Left lobe of liver (tissue), 2 donors: ENCODE measurements at regions not wholly inside any gene's neighbourhood (a gene's known extent, or its start where the extent isn't known, plus 50 kb on each side); places are given as distances from the start of the nearest gene placed in this dataset.
"Not testable (repeated sequence)": the region's sequence is repeated elsewhere in the genome, so short reads cannot be mapped to it uniquely, and the experiment has no call there.

Experiments
- ATAC-seq: fragments of 200-7000 bp; cut with Tn5 transposase; one replicate; pipeline ENCODE4 v1.9.1; 2020; ENCODE audit warnings: mild to moderate bottlenecking, moderate library complexity
- DNase-seq: peaks from one replicate; pipeline ENCODE4 v3.0.0-alpha.2; 2020; ENCODE audit warnings: low spot score
- donor health status: DM: no; HTN: no; CAD: no; lungs with moderate emphysema.
- donor health status: DM: no; HTN: yes; CAD: no.

GRCh38 chr1:60826320-60827094 lies 255.9 kb upstream of the NFIA start:
- ATAC-seq: no peak
- DNase-seq: no peak

DNA sequence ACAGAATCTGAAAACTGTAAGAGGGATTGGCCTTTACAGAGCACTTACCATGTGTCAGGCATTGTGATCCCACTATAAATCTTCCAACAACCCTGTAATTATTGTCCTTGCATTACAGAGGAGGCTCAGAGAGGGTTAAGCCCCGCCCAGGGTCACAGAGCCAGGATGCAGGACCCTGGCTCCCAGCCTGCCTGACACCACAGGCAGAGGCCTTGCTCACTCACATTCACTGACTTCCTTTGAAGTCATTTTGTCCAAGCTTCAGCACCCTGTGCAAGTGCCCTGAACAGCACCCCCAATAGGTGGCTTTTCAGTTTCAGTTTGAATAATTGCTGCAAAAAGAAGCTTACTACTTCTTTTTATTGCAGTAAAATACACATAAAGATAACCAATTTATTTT lies 256.8 kb upstream of the NFIA start:
- DNase-seq (no peak), ATAC-seq (no peak)

- ATAC-seq (no peak), DNase-seq (no peak)
Observed at GRCh38 chr1:60823151-60823550, 259.2 kb upstream of the NFIA start.

- no peak for ATAC-seq
- DNase-seq: no peak
Observed at GRCh38 chr1:60822252-60822651, 260.1 kb upstream of the NFIA start.

DNA sequence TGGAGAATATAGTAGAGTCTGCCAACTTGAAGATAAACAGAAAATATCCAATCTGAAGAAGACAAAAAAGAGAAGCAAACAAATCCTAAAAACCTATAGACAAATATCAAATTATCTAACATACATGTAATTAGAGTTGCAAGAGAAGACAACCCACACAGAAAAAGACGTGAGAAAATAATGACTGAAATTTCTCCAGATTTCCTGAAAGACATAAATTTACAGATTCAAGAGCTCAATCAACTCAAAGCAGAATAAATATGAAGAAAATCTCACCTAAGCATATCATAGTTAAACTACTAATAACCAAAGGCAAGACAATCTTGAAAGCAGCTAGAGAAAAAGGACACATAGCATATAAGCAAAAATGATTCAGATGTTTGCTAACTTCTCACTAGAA lies 261.2 kb upstream of the NFIA start:
- no peak for DNase-seq
- ATAC-seq: no peak

DNA sequence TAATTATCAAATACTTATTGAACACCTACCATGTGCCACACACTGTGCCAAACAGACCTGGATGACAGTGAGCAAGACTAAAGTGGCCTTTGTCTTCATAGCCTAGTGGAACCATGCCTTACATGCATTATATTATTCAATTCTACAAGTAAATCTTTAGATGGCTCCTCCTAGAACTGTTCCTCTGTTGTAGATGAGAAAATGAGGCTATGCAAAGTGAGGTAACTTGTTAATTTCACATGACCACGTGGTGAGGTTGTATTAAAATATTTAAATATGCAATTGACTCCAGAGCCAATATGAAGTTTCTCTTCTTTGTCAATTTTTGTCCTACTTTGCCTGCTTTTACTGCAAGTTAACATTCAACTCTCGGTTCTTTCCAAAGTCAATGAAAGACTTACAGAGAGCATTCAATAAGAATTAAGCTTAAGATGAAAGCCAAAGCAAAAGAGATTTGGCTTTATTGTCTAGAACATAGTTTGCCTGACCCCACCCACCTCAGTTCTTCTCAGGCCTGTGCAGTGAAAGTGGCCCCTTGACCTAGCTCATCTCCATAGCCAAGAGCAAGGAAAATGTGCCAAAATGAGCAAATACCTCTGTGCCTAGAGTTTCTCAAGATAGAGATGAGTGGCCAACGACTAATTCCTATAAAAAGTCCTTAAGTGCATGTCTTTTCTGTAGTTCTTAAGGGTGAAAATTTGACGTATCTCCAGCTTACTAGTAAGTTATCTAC lies 263.2 kb upstream of the NFIA start:
- DNase-seq (no peak), ATAC-seq (no peak)

GRCh38 chr1:60813071-60813470 lies 269.3 kb upstream of the NFIA start:
- no peak for ATAC-seq
- no peak for DNase-seq

DNA sequence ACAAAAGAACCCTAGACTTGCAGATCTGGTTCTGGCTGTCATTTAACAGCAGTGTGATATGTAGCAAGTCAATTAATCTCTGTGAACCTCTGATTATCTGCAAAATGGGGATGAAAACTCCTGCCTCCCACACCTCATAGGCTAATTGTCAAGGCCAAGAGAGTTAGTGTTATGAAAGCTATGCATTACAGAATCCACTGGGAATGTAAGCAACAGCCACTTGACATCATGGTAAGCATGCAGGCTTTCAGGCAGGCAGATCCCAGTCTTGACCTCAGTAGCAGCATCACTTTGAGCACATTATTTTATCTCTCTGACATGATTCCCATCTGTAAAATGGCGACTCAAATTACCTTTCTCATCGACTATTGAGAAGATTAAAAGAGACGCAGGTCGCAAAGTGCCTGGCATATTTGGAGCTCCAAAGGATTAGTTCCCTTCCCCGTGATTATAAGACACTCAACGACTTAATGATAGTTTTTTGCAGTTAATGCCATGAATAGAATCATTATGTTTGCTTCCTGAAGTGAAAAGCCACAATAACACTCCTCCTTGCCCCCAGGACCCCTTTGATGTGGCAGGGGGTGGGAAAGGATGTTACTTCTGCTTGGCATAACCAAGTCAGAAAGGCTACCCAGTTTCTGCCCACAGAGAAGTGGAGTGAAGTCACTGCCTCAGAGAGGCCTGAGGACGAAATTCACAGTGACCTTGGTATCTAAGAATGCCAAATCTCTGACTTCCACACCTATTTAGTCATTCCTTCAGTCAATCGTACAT lies 273.0 kb upstream of the NFIA start:
- ATAC-seq: no peak
- DNase-seq: no peak

GRCh38 chr1:60808676-60809075 lies 273.7 kb upstream of the NFIA start:
- no peak for DNase-seq
- no peak for ATAC-seq

- DNase-seq: no peak
- ATAC-seq: no peak
Observed at GRCh38 chr1:60802884-60803283, 279.5 kb upstream of the NFIA start.

DNA sequence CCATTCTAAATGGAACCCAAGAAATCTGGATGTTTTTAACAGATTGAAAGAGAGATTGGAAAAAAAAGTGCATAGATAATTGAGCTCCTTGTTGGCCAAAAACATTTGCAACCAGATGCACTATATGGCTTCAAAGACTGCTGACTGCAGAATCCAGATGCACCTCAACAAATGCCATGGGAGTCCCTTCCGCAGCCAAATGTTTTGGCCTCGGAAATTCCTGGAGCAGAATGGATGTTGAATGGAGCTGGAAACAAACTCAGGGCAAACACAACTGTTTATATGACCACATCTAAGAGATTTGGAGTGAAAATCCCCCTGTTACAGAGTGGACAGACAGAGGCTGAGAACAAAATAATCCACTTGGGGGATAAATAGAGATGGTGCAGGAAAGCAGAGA lies 285.0 kb upstream of the NFIA start:
- DNase-seq (no peak), ATAC-seq (no peak)

GRCh38 chr1:60791226-60791625 lies 291.1 kb upstream of the NFIA start:
- DNase-seq: no peak
- ATAC-seq: no peak

DNA sequence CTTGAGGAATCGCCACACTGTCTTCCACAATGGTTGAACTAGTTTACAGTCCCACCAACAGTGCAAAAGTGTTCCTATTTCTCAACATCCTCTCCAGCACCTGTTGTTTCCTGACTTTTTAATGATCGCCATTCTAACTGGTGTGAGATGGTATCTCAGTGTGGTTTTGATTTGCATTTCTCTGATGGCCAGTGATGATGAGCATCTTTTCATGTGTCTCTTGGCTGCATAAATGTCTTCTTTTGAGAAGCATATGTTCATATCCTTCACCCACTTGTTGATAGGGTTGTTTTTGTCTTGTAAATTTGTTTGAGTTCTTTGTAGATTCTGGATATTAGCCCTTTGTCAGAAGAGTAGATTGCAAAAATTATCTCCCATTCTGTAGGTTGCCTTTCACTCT lies 309.3 kb upstream of the NFIA start:
- not testable (repeated sequence) for ATAC-seq

GRCh38 chr1:60769082-60769481 lies 313.3 kb upstream of the NFIA start:
- no peak for DNase-seq
- no peak for ATAC-seq

More for the DNA sequence above, 309.3 kb upstream of the NFIA start:
- DNase-seq: not testable (repeated sequence)

GRCh38 chr1:60765204-60765603 lies 317.2 kb upstream of the NFIA start:
- DNase-seq: no peak
- peak; percentile 80 for ATAC-seq

- ATAC-seq (no peak), DNase-seq (no peak)
Observed at GRCh38 chr1:60764489-60764888, 317.9 kb upstream of the NFIA start.

DNA sequence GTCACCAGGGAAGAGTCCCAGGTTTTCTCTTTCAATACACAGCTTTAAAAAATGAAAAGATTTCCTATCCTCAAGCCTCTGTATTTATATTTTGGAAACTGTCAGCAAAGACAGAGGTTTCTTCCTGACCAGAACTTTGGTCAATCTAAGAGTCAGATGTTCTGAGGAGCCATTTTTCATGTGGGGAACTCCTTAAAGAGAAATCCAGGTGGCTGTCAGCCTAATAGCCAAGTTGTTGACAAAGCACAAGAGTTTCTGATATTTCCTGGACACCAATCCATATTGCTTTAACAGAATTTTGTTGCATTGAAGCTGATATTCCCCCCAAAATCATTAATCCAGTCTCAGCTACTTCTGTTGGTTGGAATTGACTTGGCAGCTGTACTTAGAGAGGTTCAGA lies 318.6 kb upstream of the NFIA start:
- DNase-seq: no peak
- no peak for ATAC-seq

- DNase-seq (no peak), ATAC-seq (no peak)
Observed at GRCh38 chr1:60762911-60763310, 319.4 kb upstream of the NFIA start.

DNA sequence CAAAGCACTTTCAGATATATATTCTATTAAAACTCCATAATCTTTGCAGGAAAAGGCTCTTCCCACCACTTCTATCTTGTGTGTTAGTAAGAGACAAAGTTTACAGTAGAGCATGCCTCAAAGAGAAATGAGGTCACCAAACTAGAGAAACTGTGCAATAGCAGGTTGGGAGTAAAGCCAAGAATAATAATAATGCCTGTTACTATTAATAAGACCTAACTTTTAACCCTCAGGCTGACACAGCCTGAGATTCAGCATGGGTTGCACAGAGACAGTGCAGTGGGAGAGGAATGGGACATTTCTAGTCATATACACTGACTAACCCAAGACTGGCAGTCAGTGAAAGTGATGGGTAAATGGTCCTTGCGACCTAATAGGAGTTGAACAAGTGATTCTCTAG lies 320.2 kb upstream of the NFIA start:
- ATAC-seq (no peak), DNase-seq (no peak)

GRCh38 chr1:60759291-60759690 lies 323.1 kb upstream of the NFIA start:
- DNase-seq (no peak), ATAC-seq (no peak)

DNA sequence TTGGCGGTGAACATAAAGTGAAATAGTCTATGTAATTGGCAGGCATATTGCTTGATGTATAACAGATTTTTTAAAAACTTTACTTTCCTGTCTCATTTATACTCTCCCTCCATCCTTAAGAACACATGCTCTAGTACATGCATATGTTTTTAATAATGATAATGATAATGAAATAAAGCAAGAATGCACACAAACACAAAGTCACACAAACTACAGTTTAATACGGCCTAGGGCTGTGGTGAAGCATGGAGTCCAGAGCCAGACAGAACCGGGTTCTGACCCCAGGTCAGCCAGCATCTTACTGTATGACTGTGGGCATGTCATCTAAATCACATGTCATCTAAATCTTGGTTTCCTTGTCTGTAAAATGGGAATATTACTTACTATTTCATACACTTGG lies 324.9 kb upstream of the NFIA start:
- no peak for DNase-seq
- no peak for ATAC-seq
